Mesendoderm (in vitro differentiated cells): ENCODE measurements at regions not wholly inside any gene's neighbourhood (a gene's known extent, or its start where the extent isn't known, plus 50 kb on each side); places are given as distances from the start of the nearest gene placed in this dataset.

ENCODE experiments used
- DNase-seq: peaks from one replicate; pipeline ENCODE4 v3.0.0; 2013
- H2AK5ac ChIP-seq: 2 replicates; pipeline ENCODE4 v1.6.1; 2013; ENCODE audit warnings: low read length, inconsistent platforms
- H2BK120ac ChIP-seq: 2 replicates; pipeline ENCODE4 v1.6.1; 2013; ENCODE audit warnings: low read depth, mild to moderate bottlenecking, low read length, moderate library complexity, mixed read lengths
- H2BK15ac ChIP-seq: replicated peaks from 2 replicates; pipeline ENCODE4 v1.6.1; 2013; ENCODE audit warnings: low read depth, mild to moderate bottlenecking, moderate library complexity
- H2BK5ac ChIP-seq: 2 replicates; pipeline ENCODE4 v1.6.1; 2013; ENCODE audit warnings: low read length, inconsistent platforms
- H3K18ac ChIP-seq: 2 replicates; pipeline ENCODE4 v1.6.1; 2013; ENCODE audit warnings: mild to moderate bottlenecking, low read length, mixed read lengths
- H3K23ac ChIP-seq: one replicate; pipeline ENCODE4 v1.6.1; 2013; ENCODE audit warnings: low read length
- H3K27ac ChIP-seq: 2 replicates; pipeline ENCODE4 v1.5.1; 2013; ENCODE audit warnings: low read depth, mild to moderate bottlenecking, inconsistent platforms, low read length, moderate library complexity
- H3K27me3 ChIP-seq: 2 replicates; pipeline ENCODE4 v1.6.1; 2013; ENCODE audit warnings: low read length, control low read depth, mild to moderate bottlenecking, inconsistent platforms; ENCODE audit not compliant: insufficient read depth, poor library complexity
- H3K36me3 ChIP-seq: 2 replicates; pipeline ENCODE4 v1.6.1; 2013; ENCODE audit warnings: low read length, inconsistent platforms; ENCODE audit not compliant: control insufficient read depth, insufficient read depth
- H3K4ac ChIP-seq: one replicate; pipeline ENCODE4 v1.6.1; 2013; ENCODE audit warnings: low read depth, mild to moderate bottlenecking, low read length, moderate library complexity
- H3K4me1 ChIP-seq: 2 replicates; pipeline ENCODE4 v1.6.1; 2013; ENCODE audit warnings: low read depth, low read length, inconsistent platforms; ENCODE audit not compliant: control insufficient read depth
- H3K4me2 ChIP-seq: 2 replicates; pipeline ENCODE4 v1.6.1; 2013; ENCODE audit warnings: low read length
- H3K4me3 ChIP-seq: 2 replicates; pipeline ENCODE4 v1.5.1; 2013; ENCODE audit warnings: mild to moderate bottlenecking, low read length
- H3K56ac ChIP-seq: one replicate; pipeline ENCODE4 v1.6.1; 2013; ENCODE audit warnings: low read length
- H3K79me1 ChIP-seq: 2 replicates; pipeline ENCODE4 v1.6.1; 2013; ENCODE audit warnings: low read length, inconsistent platforms
- H3K79me2 ChIP-seq: 2 replicates; pipeline ENCODE4 v1.6.1; 2013; ENCODE audit warnings: mild to moderate bottlenecking, low read length; ENCODE audit not compliant: control insufficient read depth, insufficient read depth
- H3K9ac ChIP-seq: 2 replicates; pipeline ENCODE4 v1.6.1; 2013; ENCODE audit warnings: low read length, inconsistent platforms
- H4K5ac ChIP-seq: one replicate; pipeline ENCODE4 v1.6.1; 2013; ENCODE audit warnings: low read length
- H4K8ac ChIP-seq: one replicate; pipeline ENCODE4 v1.6.1; 2013; ENCODE audit warnings: low read depth, mild to moderate bottlenecking, control low read depth, low read length, moderate library complexity
- WGBS: extraction: QIAGEN DNeasy Blood & Tissue Kit; methylation state at CpG from one replicate; pipeline ENCODE4 v1.1.7; 2013; ENCODE audit warnings: low lambda C conversion rate, missing lambda C conversion rate; ENCODE audit not compliant: insufficient coverage; ENCODE audit errors: extremely low coverage; 5-methylcytosine and 5-hydroxymethylcytosine counted together

DNA sequence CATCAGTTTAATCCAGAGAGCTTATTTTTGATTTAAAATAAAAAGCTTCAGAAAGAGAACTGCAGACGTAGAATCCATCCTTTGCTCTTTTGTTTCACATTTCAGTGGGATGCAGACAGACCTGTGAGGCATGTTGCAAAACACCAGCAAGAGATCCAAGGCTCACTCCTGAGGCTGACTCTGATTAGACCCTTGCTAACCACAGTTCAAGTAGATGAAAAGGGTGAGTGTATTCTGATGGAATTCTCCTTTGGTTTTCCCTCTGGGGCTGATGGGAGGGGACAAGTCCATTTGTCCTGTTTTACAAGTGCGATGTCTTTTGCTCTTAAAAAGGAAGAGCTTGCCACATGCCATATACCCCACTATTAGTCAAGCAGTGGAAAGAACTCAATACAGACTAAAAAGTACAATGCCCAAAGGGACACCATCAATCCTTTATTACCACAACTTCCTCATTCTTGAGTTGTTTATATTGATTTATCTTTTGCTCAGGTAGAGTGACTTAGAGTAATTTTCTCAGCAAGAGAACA lies 772.7 kb downstream of the MAFB start:
- Histone ChIP-seq H3K9ac (no peak overlapping the region), H3K4me3 (no peak overlapping the region), H3K4ac (no peak overlapping the region), H2BK15ac (no peak overlapping the region), H3K4me1 (no peaks in the 10 kb centered on the region), H3K18ac (no peak overlapping the region), H2BK5ac (no peak overlapping the region), H3K36me3 (no peaks in the 10 kb centered on the region), H2AK5ac (no peak overlapping the region), H2BK120ac (no peak overlapping the region), H3K56ac (no peak overlapping the region), H4K8ac (peak overlapping the region; percentile 56), H4K5ac (no peak overlapping the region), H3K27ac (no peak overlapping the region), H3K79me2 (no peaks in the 10 kb centered on the region), H3K4me2 (no peak overlapping the region), H3K23ac (no peak overlapping the region), H3K27me3 (no peaks in the 10 kb centered on the region), H3K79me1 (no peaks in the 10 kb centered on the region)
- no CpG with 5 or more reads among the region's 2 CpGs for WGBS
- DNase-seq: peak; percentile 19

DNA sequence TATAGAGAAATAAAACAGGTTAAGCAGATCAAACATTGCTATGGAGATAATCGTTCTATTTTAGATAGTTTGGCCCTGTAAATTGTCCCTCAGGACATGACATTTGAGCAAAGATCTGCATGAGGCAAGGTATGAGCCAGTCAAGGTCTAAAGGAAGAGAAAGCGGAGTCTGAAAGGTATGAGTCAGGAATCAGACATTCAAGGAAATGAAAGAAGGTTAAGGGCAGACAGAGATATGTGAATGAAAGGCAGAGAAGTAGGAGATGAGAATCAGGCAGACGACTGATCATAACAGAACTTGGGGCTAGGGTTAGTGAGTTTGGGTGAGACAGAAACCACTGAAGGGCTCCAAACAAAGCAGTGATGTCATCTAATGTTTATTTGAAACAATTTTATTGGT lies 775.8 kb downstream of the MAFB start:
- Histone ChIP-seq H3K4me3 (no peak overlapping the region), H4K8ac (no peak overlapping the region), H3K27ac (no peak overlapping the region), H3K18ac (no peak overlapping the region), H3K4ac (no peak overlapping the region), H2BK5ac (no peak overlapping the region), H3K36me3 (no peaks in the 10 kb centered on the region), H3K79me2 (no peaks in the 10 kb centered on the region), H4K5ac (no peak overlapping the region), H2BK120ac (no peak overlapping the region), H3K79me1 (no peaks in the 10 kb centered on the region), H3K4me1 (no peaks in the 10 kb centered on the region), H3K56ac (no peak overlapping the region), H3K9ac (no peak overlapping the region), H3K23ac (no peak overlapping the region), H2BK15ac (no peak overlapping the region), H3K4me2 (no peak overlapping the region), H2AK5ac (no peak overlapping the region), H3K27me3 (no peaks in the 10 kb centered on the region)
- no CpG with 5 or more reads among the region's 3 CpGs for WGBS
- DNase-seq: peak; percentile 24

DNA sequence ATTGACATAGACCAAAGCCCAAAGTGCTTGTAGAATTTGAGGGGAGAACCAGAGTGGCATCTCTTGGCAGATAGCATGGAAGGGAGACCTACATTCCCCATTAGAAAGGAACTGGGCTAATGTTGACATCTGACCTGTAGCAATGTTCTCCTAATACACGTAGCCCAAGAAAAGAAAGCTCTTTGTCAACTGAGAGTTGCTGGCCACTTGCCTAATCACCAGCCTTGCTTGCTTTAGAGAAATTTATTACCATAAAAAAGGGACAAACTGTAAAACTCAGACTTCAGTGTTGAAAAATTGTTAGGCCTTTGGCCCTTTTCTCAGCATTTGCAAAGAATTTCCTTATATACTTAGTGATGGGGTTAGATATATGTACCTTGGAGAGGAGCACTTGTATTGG lies 777.5 kb downstream of the MAFB start:
- Histone ChIP-seq H3K56ac (no peak overlapping the region), H2AK5ac (no peak overlapping the region), H3K4me2 (no peak overlapping the region), H3K4me3 (no peak overlapping the region), H3K18ac (no peak overlapping the region), H3K79me2 (no peaks in the 10 kb centered on the region), H3K79me1 (no peaks in the 10 kb centered on the region), H3K27me3 (no peaks in the 10 kb centered on the region), H3K9ac (no peak overlapping the region), H2BK120ac (no peak overlapping the region), H4K8ac (no peak overlapping the region), H4K5ac (no peak overlapping the region), H2BK15ac (no peak overlapping the region), H2BK5ac (no peak overlapping the region), H3K4me1 (no peaks in the 10 kb centered on the region), H3K4ac (no peak overlapping the region), H3K36me3 (no peaks in the 10 kb centered on the region), H3K23ac (no peak overlapping the region), H3K27ac (no peak overlapping the region)
- no peak for DNase-seq
- no CpG with 5 or more reads among the region's 1 CpG for WGBS

DNA sequence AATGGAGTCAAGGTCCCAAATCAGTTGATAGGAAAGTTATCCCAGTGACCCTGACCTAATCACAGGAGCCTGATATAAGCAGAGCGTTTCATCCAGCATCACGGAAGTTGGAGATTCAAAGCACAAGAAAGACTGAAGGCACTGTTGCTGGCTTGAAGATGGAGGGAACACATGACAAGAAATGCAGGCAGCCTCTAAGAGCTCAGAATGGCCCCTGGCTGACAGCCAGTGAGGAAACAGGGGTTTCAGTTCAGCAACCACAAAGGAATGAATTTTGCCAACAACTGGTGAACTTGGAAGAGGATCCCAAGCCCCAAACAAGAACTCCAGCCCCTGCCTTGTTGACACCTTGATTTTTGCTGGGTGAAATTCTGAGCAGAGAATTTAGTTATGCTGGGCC lies 778.5 kb downstream of the MAFB start:
- no peak overlapping the region for H4K8ac ChIP-seq
- no peak overlapping the region for H2BK5ac ChIP-seq
- no peak overlapping the region for H2BK120ac ChIP-seq
- DNase-seq: no peak
- H3K79me1 ChIP-seq: no peaks in the 10 kb centered on the region
- no peak overlapping the region for H3K4me3 ChIP-seq
- H3K27ac ChIP-seq: no peak overlapping the region
- H2BK15ac ChIP-seq: no peak overlapping the region
- no peak overlapping the region for H3K4ac ChIP-seq
- H3K56ac ChIP-seq: no peak overlapping the region
- no peak overlapping the region for H4K5ac ChIP-seq
- H3K23ac ChIP-seq: no peak overlapping the region
- H3K4me1 ChIP-seq: no peaks in the 10 kb centered on the region
- WGBS: no CpG with 5 or more reads among the region's 2 CpGs
- no peak overlapping the region for H3K4me2 ChIP-seq
- no peak overlapping the region for H3K9ac ChIP-seq
- no peaks in the 10 kb centered on the region for H3K27me3 ChIP-seq
- H3K18ac ChIP-seq: no peak overlapping the region
- no peaks in the 10 kb centered on the region for H3K79me2 ChIP-seq
- H3K36me3 ChIP-seq: no peaks in the 10 kb centered on the region
- H2AK5ac ChIP-seq: no peak overlapping the region

DNA sequence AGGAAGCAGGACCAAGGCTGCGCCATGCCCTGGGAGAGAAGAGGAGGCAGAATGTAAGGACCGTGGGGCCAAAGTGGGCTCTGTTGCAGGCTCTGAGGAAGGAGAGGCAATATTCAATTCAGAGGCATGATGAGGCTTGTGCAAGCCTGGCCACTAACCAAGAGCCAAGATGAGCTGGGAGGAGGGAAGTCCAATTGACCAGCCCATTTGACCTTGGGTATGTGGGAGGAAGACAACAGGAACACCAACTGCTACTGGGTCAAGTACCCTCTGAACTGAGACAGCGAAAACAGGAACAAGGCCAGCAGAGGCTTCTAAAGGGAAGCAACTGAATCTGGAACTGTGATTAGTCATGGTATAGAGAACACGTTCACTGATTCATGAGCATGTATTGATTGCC lies 779.6 kb downstream of the MAFB start:
- no CpG with 5 or more reads among the region's 4 CpGs for WGBS
- no peak overlapping the region for H3K23ac ChIP-seq
- H3K18ac ChIP-seq: no peak overlapping the region
- H3K79me2 ChIP-seq: no peaks in the 10 kb centered on the region
- no peak overlapping the region for H3K9ac ChIP-seq
- no peak overlapping the region for H2BK120ac ChIP-seq
- H3K4me3 ChIP-seq: no peak overlapping the region
- no peaks in the 10 kb centered on the region for H3K36me3 ChIP-seq
- H3K4me2 ChIP-seq: no peak overlapping the region
- no peak overlapping the region for H3K27ac ChIP-seq
- DNase-seq: no peak
- no peak overlapping the region for H4K5ac ChIP-seq
- H3K79me1 ChIP-seq: no peaks in the 10 kb centered on the region
- no peak overlapping the region for H3K4ac ChIP-seq
- no peak overlapping the region for H4K8ac ChIP-seq
- H3K27me3 ChIP-seq: no peaks in the 10 kb centered on the region
- no peaks in the 10 kb centered on the region for H3K4me1 ChIP-seq
- no peak overlapping the region for H2AK5ac ChIP-seq
- H2BK15ac ChIP-seq: no peak overlapping the region
- no peak overlapping the region for H3K56ac ChIP-seq
- H2BK5ac ChIP-seq: no peak overlapping the region

DNA sequence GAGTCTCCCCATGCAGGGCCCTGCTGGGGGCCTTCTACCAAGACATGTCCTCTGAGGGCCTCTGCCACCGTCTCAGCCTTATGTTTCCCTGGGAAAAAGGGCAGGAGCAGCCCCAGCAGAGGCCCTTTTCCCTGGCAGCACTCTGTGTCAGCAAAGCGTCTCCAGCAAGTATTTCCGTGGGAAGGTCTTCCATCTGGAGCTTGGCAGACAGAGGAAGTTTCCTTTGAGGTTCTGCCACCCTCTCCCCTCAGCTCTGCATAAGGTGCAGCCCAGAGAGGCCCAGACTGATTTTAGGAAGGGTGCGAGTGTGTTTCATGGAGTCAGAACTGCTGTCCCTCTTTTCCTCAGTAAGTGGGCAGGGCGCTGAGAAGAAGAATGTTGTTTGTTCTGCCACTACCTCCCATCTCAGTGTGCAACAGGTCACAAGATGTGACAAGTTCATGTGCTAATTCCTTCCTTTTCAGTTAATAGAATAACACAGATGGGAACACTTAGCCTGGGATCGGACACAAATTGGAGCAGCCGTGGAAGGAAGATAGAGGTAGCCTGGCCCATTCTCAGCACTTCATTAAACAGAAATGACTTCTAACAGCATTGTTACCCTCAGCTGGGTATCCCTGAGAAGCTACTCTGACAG lies 784.4 kb downstream of the MAFB start:
- H3K27ac ChIP-seq: no peak overlapping the region
- no peak overlapping the region for H3K4me3 ChIP-seq
- H3K4me1 ChIP-seq: no peaks in the 10 kb centered on the region
- H2AK5ac ChIP-seq: no peak overlapping the region
- no peak overlapping the region for H3K4me2 ChIP-seq
- DNase-seq: no peak
- H2BK5ac ChIP-seq: no peak overlapping the region
- H4K5ac ChIP-seq: no peak overlapping the region
- H3K9ac ChIP-seq: no peak overlapping the region
- no peak overlapping the region for H4K8ac ChIP-seq
- WGBS: no CpG with 5 or more reads among the region's 7 CpGs
- H3K36me3 ChIP-seq: no peaks in the 10 kb centered on the region
- no peak overlapping the region for H3K4ac ChIP-seq
- no peaks in the 10 kb centered on the region for H3K27me3 ChIP-seq
- H3K56ac ChIP-seq: no peak overlapping the region
- H2BK120ac ChIP-seq: no peak overlapping the region
- H3K18ac ChIP-seq: no peak overlapping the region
- H3K79me2 ChIP-seq: no peaks in the 10 kb centered on the region
- no peak overlapping the region for H3K23ac ChIP-seq
- H3K79me1 ChIP-seq: no peaks in the 10 kb centered on the region
- H2BK15ac ChIP-seq: no peak overlapping the region
